ENCODE measurements at regions not wholly inside any gene's neighbourhood (a gene's known extent, or its start where the extent isn't known, plus 50 kb on each side); places are given as distances from the start of the nearest gene placed in this dataset.

GRCh38 chr7:136168821-136169220 lies 191.7 kb upstream of the MTPN start:
- H3K4me3 ChIP-seq (ENCODE audit: low read length) = no peak overlapping the region
- no peak for TF ChIP-seq CTCF (conservative IDR thresholded peaks at IDR 0.05; ENCODE audit: low read depth, low read length)
- no peak for DNase-seq (ENCODE audit: low read depth)

GRCh38 chr7:136167991-136168390 lies 190.8 kb upstream of the MTPN start:
- TF ChIP-seq CTCF (conservative IDR thresholded peaks at IDR 0.05; ENCODE audit: low read depth, low read length) = no peak
- H3K4me3 ChIP-seq (ENCODE audit: low read length) = no peak overlapping the region
- DNase-seq (ENCODE audit: low read depth) = no peak

- H3K4me3 ChIP-seq (ENCODE audit: low read length) = no peak overlapping the region
- TF ChIP-seq CTCF (conservative IDR thresholded peaks at IDR 0.05; ENCODE audit: low read depth, low read length) = no peak
- no peak for DNase-seq (ENCODE audit: low read depth)
Measured at GRCh38 chr7:136166521-136166920, 189.4 kb upstream of the MTPN start.

- DNase-seq (ENCODE audit: low read depth) = no peak
- TF ChIP-seq CTCF (conservative IDR thresholded peaks at IDR 0.05; ENCODE audit: low read depth, low read length) = no peak
- H3K4me3 ChIP-seq (ENCODE audit: low read length) = no peak overlapping the region
Measured at GRCh38 chr7:136163340-136163801, 186.2 kb upstream of the MTPN start.

- H3K4me3 ChIP-seq (ENCODE audit: low read length) = no peak overlapping the region
- no peak for TF ChIP-seq CTCF (conservative IDR thresholded peaks at IDR 0.05; ENCODE audit: low read depth, low read length)
- no peak for DNase-seq (ENCODE audit: low read depth)
Measured at GRCh38 chr7:136150311-136150710, 173.2 kb upstream of the MTPN start.

- no peak for TF ChIP-seq CTCF (conservative IDR thresholded peaks at IDR 0.05; ENCODE audit: low read depth, low read length)
- no peak for DNase-seq (ENCODE audit: low read depth)
- no peak overlapping the region for H3K4me3 ChIP-seq (ENCODE audit: low read length)
Measured at GRCh38 chr7:136148920-136149319, 171.8 kb upstream of the MTPN start.

- H3K4me3 ChIP-seq (ENCODE audit: low read length) = no peak overlapping the region
- no peak for TF ChIP-seq CTCF (conservative IDR thresholded peaks at IDR 0.05; ENCODE audit: low read depth, low read length)
- no peak for DNase-seq (ENCODE audit: low read depth)
Measured at GRCh38 chr7:136146925-136147324, 169.8 kb upstream of the MTPN start.
